ENCODE measurements at regions not wholly inside any gene's neighbourhood (a gene's known extent, or its start where the extent isn't known, plus 50 kb on each side); places are given as distances from the start of the nearest gene placed in this dataset.

DNA sequence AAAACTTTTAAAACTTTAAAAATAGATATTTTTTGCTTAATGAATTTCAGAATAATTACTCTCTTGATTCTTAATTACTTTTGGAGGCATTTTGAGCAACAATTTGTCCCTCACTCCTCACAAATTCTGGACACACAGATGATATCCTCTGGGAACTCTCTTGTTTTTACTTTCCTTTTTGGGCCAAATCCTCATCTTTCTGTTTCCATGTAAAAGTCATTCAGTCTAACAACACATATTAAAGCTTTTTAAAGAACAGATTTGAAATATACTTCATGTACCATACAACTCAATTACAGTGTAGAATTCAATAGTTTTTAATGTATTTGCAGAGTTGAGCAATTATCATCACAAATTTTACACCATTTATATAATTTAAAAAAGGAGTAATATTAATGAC lies 983.1 kb downstream of the STIM2 start:
- Histone ChIP-seq H2AFZ (ENCODE audit: low read depth) (no peak overlapping the region), H3K27me3 (ENCODE audit: insufficient read depth) (no peaks in the 10 kb centered on the region), H3K4me2 (no peak overlapping the region), H3K79me2 (ENCODE audit: insufficient read depth) (no peaks in the 10 kb centered on the region), H3K4me1 (ENCODE audit: control insufficient read depth in 1 of 2, insufficient read depth in 2 of 2, low read depth in 1 of 2, low read length in 1 of 2) (no peaks in the 10 kb centered on the region), H3K36me3 (replicated peaks in 1 of 2; ENCODE audit: control insufficient read depth in 1 of 2, insufficient read depth in 2 of 2, low read length in 1 of 2) (no peaks in the 10 kb centered on the region), H3K27ac (ENCODE audit: low read depth in 2 of 2, low read length in 1 of 2) (no peak overlapping the region), H3K9ac (no peak overlapping the region), H3K9me2 (no peaks in the 10 kb centered on the region), H3K4me3 (ENCODE audit: low read depth in 2 of 2, low read length in 1 of 2) (no peak overlapping the region), H3F3A (replicated peaks; ENCODE audit: insufficient read depth) (no peaks in the 10 kb centered on the region), H4K20me1 (ENCODE audit: insufficient read depth) (no peaks in the 10 kb centered on the region), H3K9me3 (no peaks in the 10 kb centered on the region; the same call in 1 of the 2 replicates)
- CTCF ChIA-PET, result no interaction called here
- POLR2A ChIA-PET, result no interaction called here
- TF ChIP-seq RAD21 (IDR thresholded peaks at IDR 0.05; ENCODE audit: low read length), result no peak
- no peak for TF ChIP-seq FOXM1 (IDR thresholded peaks at IDR 0.05; ENCODE audit: low read depth)
- TF ChIP-seq YY1 (IDR thresholded peaks at IDR 0.05; ENCODE audit: low read depth), result no peak
- TF ChIP-seq FOXJ3 (CRISPR knock-in tag; IDR thresholded peaks at IDR 0.05), result no peak
- TF ChIP-seq, protein P1, sequence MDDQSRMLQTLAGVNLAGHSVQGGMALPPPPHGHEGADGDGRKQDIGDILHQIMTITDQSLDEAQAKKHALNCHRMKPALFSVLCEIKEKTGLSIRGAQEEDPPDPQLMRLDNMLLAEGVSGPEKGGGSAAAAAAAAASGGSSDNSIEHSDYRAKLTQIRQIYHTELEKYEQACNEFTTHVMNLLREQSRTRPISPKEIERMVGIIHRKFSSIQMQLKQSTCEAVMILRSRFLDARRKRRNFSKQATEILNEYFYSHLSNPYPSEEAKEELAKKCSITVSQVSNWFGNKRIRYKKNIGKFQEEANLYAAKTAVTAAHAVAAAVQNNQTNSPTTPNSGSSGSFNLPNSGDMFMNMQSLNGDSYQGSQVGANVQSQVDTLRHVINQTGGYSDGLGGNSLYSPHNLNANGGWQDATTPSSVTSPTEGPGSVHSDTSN (IDR thresholded peaks at IDR 0.05), result no peak
- no peak for TF ChIP-seq SMC3 (IDR thresholded peaks at IDR 0.05; ENCODE audit: low read depth, low read length)
- TF ChIP-seq TEAD4 (IDR thresholded peaks at IDR 0.05; ENCODE audit: borderline replicate concordance, insufficient read depth), result no peak
- TF ChIP-seq, protein P2, sequence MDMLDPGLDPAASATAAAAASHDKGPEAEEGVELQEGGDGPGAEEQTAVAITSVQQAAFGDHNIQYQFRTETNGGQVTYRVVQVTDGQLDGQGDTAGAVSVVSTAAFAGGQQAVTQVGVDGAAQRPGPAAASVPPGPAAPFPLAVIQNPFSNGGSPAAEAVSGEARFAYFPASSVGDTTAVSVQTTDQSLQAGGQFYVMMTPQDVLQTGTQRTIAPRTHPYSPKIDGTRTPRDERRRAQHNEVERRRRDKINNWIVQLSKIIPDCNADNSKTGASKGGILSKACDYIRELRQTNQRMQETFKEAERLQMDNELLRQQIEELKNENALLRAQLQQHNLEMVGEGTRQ (IDR thresholded peaks at IDR 0.05; ENCODE audit: borderline replicate concordance, low read depth, low read length), result no peak
- no peak for TF ChIP-seq RXRA (IDR thresholded peaks at IDR 0.05; ENCODE audit: borderline replicate concordance, low read depth)
- no peak for TF ChIP-seq RFX5 (IDR thresholded peaks at IDR 0.05; ENCODE audit: low read length)
- no peak for DNase-seq

DNA sequence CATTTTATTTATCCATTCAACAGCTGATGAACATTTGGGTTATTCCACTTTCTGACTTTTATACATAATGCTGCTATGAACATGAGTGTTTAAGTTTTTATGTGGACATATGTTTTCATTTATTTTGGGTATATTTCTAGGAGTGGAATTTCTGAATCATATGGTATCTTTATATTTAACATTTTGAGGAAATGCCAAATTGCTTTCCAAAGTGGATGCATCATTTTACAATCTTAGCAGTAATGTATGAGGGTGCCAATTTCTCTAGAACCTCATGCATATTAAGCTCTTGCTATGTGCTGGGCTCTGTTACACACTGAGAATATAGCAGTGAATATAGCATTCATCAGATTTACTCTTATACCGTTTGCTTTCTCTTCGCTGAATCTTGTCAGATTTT lies 983.7 kb downstream of the STIM2 start:
- CTCF ChIA-PET, result no interaction called here
- H3K27me3 ChIP-seq (ENCODE audit: insufficient read depth), result no peaks in the 10 kb centered on the region
- no peaks in the 10 kb centered on the region; the same call in 1 of the 2 replicates for H3K9me3 ChIP-seq
- no peak for DNase-seq
- H4K20me1 ChIP-seq (ENCODE audit: insufficient read depth), result no peaks in the 10 kb centered on the region
- no peaks in the 10 kb centered on the region for H3F3A ChIP-seq (replicated peaks; ENCODE audit: insufficient read depth)
- H3K36me3 ChIP-seq (replicated peaks in 1 of 2; ENCODE audit: control insufficient read depth in 1 of 2, insufficient read depth in 2 of 2, low read length in 1 of 2), result no peaks in the 10 kb centered on the region
- TF ChIP-seq, protein P1 (IDR thresholded peaks at IDR 0.05), result no peak
- no peak for TF ChIP-seq EP300 (IDR thresholded peaks at IDR 0.05; ENCODE audit: borderline replicate concordance in 1 of 2, low read depth in 1 of 2, low read length in 1 of 2)
- no peak for TF ChIP-seq NRF1 (IDR thresholded peaks at IDR 0.05; ENCODE audit: low read depth, low read length)
- TF ChIP-seq JUND (IDR thresholded peaks at IDR 0.05), result no peak
- TF ChIP-seq, protein P3, sequence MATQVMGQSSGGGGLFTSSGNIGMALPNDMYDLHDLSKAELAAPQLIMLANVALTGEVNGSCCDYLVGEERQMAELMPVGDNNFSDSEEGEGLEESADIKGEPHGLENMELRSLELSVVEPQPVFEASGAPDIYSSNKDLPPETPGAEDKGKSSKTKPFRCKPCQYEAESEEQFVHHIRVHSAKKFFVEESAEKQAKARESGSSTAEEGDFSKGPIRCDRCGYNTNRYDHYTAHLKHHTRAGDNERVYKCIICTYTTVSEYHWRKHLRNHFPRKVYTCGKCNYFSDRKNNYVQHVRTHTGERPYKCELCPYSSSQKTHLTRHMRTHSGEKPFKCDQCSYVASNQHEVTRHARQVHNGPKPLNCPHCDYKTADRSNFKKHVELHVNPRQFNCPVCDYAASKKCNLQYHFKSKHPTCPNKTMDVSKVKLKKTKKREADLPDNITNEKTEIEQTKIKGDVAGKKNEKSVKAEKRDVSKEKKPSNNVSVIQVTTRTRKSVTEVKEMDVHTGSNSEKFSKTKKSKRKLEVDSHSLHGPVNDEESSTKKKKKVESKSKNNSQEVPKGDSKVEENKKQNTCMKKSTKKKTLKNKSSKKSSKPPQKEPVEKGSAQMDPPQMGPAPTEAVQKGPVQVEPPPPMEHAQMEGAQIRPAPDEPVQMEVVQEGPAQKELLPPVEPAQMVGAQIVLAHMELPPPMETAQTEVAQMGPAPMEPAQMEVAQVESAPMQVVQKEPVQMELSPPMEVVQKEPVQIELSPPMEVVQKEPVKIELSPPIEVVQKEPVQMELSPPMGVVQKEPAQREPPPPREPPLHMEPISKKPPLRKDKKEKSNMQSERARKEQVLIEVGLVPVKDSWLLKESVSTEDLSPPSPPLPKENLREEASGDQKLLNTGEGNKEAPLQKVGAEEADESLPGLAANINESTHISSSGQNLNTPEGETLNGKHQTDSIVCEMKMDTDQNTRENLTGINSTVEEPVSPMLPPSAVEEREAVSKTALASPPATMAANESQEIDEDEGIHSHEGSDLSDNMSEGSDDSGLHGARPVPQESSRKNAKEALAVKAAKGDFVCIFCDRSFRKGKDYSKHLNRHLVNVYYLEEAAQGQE (IDR thresholded peaks at IDR 0.05; ENCODE audit: low read depth, low read length), result no peak
- TF ChIP-seq ELF1 (IDR thresholded peaks at IDR 0.05), result no peak
- TF ChIP-seq NFIC (IDR thresholded peaks at IDR 0.05; ENCODE audit: borderline replicate concordance), result no peak
- TF ChIP-seq, protein P4, sequence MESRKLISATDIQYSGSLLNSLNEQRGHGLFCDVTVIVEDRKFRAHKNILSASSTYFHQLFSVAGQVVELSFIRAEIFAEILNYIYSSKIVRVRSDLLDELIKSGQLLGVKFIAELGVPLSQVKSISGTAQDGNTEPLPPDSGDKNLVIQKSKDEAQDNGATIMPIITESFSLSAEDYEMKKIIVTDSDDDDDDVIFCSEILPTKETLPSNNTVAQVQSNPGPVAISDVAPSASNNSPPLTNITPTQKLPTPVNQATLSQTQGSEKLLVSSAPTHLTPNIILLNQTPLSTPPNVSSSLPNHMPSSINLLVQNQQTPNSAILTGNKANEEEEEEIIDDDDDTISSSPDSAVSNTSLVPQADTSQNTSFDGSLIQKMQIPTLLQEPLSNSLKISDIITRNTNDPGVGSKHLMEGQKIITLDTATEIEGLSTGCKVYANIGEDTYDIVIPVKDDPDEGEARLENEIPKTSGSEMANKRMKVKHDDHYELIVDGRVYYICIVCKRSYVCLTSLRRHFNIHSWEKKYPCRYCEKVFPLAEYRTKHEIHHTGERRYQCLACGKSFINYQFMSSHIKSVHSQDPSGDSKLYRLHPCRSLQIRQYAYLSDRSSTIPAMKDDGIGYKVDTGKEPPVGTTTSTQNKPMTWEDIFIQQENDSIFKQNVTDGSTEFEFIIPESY (IDR thresholded peaks at IDR 0.05; ENCODE audit: borderline replicate concordance, low read depth), result no peak
- TF ChIP-seq MXI1 (IDR thresholded peaks at IDR 0.05; ENCODE audit: low read depth, low read length), result no peak
- TF ChIP-seq TEAD4 (IDR thresholded peaks at IDR 0.05; ENCODE audit: borderline replicate concordance, insufficient read depth), result no peak
- no peak for TF ChIP-seq SMC3 (IDR thresholded peaks at IDR 0.05; ENCODE audit: low read depth, low read length)
- H3K27ac ChIP-seq (ENCODE audit: low read depth in 2 of 2, low read length in 1 of 2), result no peak overlapping the region
- H3K9me2 ChIP-seq, result no peaks in the 10 kb centered on the region
- WGBS (ENCODE audit: low lambda C conversion rate), result 4% methylated on average over 2 of the region's 2 CpGs
- no peak overlapping the region for H3K9ac ChIP-seq
- POLR2A ChIA-PET, result no interaction called here
- no peaks in the 10 kb centered on the region; a peak in 1 of 4 replicates for H3K4me1 ChIP-seq (ENCODE audit: control insufficient read depth in 1 of 2, insufficient read depth in 2 of 2, low read depth in 1 of 2, low read length in 1 of 2)
- no peaks in the 10 kb centered on the region for H3K79me2 ChIP-seq (ENCODE audit: insufficient read depth)
- no peak overlapping the region for H3K4me3 ChIP-seq (ENCODE audit: low read depth in 2 of 2, low read length in 1 of 2)
- H2AFZ ChIP-seq (ENCODE audit: low read depth), result no peak overlapping the region
- no peak overlapping the region for H3K4me2 ChIP-seq

Measured in SK-N-SH (cell line).